Fibroblast of skin of left quadriceps (primary cell): ENCODE measurements at regions not wholly inside any gene's neighbourhood (a gene's known extent, or its start where the extent isn't known, plus 50 kb on each side); places are given as distances from the start of the nearest gene placed in this dataset.
A peak's percentile ranks its signal among the peaks of the same experiment; 100 is the strongest.
"Not testable (repeated sequence)": the region's sequence is repeated elsewhere in the genome, so short reads cannot be mapped to it uniquely, and the experiment has no call there.

ENCODE experiments used
- DNase-seq, 2 experiments: peaks; one replicate each; pipeline ENCODE4 v3.0.0-alpha.2; 2013; ENCODE audit warnings: low read depth in 2 of 2

DNA sequence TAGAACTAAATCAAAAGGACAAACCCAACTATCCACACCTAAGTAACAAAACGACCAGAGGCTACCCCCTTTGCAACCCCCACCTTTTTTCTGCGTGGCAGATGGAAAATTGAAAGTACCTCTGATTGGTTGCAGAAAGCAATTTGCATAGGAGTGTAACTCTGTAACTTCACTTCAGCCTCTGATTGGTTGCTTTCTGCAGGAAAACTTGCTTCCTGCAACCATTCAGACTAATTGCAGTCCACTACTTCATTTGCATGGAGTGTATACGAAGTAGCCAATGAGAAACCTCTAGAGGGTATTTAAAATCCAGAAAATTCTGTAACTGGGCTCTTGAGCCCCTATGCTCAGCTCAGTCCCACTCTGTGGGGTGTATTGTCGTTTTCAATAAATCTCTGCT lies 129.1 kb upstream of the OLIG3 start:
- DNase-seq: no peak

DNA sequence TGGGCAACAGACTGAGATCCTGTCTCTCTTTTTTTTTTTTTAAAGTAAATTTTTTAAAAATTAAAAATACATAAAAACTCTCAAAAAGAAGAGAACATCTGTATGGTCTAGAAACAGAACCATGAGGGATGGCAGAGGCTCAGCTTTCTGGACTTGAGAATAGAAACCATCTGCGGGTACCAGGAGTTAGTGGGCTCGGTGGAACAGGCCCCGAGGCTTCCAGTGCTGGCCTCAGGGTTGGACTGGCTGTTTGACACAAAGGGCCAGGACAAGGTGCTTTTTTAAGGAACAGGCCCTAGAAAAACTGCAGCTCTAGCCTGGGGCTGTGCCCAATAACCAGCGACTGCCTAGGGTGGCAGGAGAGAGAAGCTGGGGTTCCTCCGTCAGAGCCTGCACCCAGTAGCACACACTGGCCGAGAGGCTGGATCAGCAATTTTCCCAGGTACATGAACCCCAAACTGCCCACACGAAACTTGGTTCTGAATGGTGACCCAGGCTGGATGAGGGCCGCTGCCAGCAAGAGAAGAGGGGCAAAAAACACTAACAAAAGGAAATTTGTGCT lies 131.0 kb upstream of the OLIG3 start:
- DNase-seq: no peak

- no peak for DNase-seq
These were observed 131.6 kb upstream of the OLIG3 start for GRCh38 chr6:137625808-137626207.

- no peak for DNase-seq
These were observed 136.5 kb upstream of the OLIG3 start for GRCh38 chr6:137630666-137631065.

DNA sequence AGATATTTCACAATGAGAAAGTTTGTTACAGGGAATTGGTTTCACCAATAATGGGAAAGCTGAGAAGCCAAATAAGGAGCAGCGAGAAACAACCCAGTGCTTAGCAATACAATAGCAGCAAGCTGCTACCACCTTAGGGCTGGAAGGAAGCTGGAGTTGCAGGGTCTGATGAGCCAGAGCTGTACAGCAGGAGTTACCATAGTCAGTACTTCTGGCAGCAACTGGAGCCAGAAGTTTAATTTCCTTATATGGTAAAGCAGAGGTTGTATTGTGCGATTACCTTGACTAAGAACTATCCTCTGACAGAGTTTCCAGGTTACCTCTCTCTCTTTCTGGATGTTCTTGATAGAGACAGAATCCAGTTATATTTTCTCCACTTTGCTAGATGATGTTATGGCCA lies 137.1 kb upstream of the OLIG3 start:
- no peak for DNase-seq

DNA sequence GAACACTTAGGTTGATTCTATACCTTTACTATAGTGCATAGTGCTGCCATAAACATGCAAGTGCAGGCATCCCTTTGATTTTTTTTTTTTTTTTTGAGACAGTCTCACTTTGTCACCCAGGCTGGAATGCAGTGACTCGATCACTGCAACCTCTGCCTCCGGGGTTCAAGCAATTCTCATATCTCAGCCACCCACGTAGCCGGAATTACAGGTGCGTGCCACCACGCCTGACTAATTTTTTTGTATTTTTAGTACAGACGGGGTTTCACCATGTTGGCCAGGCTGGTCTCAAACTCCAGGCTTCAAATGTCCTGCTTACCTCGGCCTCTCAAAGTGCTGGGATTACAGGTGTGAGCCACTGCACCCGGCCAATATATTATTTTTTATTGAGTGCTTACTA lies 140.0 kb upstream of the OLIG3 start:
- not testable (repeated sequence) for DNase-seq

- DNase-seq: peak; percentile 97
These were observed 142.9 kb upstream of the OLIG3 start for GRCh38 chr6:137637121-137637520.

DNA sequence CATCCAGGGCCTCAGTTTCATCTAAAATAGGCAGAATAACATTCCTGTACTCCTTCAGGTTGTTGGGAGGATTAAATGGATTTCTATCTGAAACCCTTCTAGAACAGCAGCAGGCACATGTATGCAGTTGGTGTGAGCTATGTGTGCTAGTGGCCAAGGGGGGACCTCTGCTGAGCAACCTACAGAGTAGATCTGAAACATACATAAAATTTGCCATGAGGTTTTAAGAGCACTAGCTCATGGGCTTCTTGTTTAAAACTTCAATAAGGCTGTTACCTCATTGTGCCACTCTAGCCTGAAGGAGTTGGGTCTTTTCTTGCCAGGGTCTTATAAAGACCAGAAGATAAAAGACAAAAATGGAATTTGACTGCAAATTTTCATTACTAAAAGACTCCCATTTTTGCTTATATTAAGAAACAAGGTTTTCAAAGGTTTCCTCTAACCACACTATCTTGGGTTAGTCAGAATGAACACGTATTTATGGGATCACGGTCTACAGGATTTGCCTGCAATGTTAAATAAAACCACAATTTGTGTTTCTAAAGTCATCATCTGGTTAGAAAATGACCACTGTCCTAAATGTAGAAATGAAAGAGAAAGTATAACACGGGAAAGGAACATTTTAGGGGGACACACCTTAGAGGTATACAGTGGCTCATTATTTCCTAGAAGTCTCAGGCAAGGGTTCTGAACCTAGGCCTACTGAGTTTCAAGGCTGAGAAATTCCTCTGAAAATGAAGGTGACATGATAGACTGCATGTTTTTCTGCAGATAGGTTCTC lies 144.9 kb upstream of the OLIG3 start:
- no peak for DNase-seq

- DNase-seq: no peak
These were observed 145.9 kb upstream of the OLIG3 start for GRCh38 chr6:137640086-137640485.

- peak; percentile 54 to 57 for DNase-seq
These were observed 147.4 kb upstream of the OLIG3 start for GRCh38 chr6:137641474-137642077.

DNA sequence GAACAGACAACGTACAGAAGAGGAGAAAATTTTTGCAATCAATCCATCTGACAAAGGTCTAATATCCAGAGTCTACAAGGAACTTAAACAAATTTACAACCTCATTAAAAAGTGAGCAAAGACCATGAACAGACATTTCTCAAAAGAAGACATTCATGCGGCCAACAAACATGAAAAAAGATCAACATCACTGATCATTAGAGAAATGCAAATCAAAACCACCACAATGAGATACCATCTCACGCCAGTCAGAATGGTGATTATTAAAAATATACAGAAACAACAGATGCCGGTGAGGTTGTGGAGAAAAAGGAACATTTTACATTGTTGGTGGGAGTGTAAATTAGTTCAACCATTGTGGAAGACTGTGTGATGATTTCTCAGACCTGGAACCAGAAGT lies 149.0 kb upstream of the OLIG3 start:
- DNase-seq: not testable (repeated sequence)

DNA sequence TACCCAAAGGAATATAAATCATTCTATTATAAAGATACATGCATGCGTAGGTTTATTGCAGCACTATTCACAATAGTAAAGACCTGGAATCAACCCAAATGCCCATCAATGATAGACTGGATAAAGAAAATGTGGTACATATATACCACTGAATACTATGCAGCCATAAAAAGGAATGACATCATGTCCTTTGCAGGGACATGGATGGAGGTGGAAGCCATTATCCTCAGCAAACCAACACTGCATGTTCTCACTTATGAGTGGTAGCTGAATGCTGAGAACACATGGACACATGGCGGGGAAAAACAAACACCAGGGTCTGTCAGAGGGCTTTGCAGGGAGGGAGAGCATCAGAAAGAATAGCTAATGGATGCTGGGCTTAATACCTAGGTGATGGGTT lies 149.4 kb upstream of the OLIG3 start:
- DNase-seq: not testable (repeated sequence)

- no peak for DNase-seq
These were observed 151.7 kb upstream of the OLIG3 start for GRCh38 chr6:137645850-137646249.

- no peak for DNase-seq
These were observed 152.3 kb upstream of the OLIG3 start for GRCh38 chr6:137646484-137646883.

DNA sequence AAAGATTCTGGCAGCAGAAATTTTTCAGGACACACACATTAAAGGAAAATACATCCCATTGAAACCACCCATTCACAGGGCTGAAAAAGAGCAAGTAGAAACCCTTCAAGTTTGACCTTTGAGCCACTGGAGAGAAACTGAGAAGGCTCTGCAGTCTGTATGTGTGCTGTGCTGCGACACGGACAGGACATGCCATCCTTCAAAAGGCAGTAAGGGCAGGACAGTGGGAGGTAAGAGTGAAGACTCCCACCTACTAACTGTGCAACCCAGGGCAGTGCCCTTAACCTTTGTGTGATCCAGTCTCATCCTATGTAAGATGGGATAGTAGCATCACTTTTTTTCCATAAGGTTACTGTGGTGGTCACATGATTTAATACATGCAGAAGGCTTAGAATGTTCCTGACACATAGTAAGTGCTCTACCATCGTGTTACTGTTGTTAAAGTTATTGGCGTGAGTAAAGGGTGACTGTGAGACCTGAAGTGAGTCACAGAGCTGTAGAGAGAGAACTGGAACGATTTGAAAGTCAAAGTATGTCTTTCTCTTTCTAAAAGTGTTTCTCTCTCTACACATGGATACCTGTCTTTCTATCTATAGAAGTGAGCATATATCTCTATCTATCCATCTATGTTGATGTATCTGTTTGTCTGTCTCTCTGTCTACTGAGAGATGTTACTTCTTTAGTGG lies 153.7 kb upstream of the OLIG3 start:
- DNase-seq: no peak

GRCh38 chr6:137650720-137651119 lies 156.5 kb upstream of the OLIG3 start:
- DNase-seq: no peak

DNA sequence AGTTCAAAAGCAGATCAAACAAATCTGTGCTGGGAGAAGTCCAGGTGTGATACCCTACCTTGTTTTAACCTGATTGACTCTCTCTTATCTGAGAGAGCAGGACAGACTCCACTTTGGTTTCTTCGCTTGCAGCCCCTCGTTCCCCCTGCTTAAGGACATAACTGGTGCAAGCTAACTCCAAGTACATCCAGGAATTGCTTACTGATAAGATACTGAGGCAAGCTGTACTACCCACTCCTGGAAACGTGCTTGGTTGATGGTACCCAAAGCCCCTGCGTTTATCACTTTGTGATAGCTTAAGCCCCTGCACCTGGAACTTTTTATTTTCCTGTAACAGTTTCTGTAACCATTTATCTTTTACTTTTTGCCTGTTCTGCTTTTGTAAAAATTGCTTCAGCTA lies 157.0 kb upstream of the OLIG3 start:
- DNase-seq: no peak

- DNase-seq: no peak
These were observed 157.6 kb upstream of the OLIG3 start for GRCh38 chr6:137651591-137652335.

- no peak for DNase-seq
These were observed 158.9 kb upstream of the OLIG3 start for GRCh38 chr6:137652961-137653705.

DNA sequence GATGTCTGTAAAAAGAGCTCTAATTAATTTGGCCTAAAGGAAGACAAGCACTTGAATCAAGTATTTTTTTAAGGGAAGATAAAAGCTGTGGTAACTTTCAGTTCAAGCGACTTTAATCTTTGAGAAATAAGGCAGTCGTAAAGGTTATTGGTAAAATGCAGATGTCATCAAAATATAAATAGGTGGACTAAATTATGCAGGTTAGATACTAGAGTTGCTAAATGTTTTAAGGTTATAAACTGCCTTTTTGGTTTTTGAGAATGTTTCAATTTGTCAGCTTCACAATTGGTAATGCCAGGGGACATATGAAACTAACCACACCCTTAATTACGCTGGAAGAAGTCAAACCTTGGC lies 159.5 kb upstream of the OLIG3 start:
- DNase-seq: no peak

- no peak for DNase-seq
These were observed 160.3 kb upstream of the OLIG3 start for GRCh38 chr6:137654365-137654981.
